ENCODE measurements at regions not wholly inside any gene's neighbourhood (a gene's known extent, or its start where the extent isn't known, plus 50 kb on each side); places are given as distances from the start of the nearest gene placed in this dataset.

DNA sequence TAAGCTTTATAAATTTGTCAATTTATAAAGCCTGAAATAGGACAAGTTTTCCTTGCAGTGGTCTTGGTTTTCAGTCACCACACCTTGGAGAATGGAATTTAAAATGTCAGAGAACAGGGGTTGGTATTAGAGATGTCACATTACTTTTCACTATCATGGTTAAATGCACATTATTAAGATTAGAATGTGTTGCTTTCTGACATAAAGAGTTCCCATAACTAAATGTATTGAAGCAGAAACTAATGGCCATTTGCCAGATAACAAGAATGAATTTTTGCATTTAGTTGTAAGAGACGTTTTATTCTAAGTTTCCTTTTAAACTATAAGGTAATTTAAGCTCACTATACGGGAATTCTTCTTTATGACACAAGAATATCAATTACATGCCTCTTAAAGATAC lies 172.3 kb downstream of the ARL4A start:
- Histone ChIP-seq H3K9me3 (ENCODE audit: control insufficient read depth, low read length) (no peaks in the 10 kb centered on the region), H3K27ac (ENCODE audit: low read depth, low read length, severe bottlenecking) (no peak overlapping the region), H3K4me3 (ENCODE audit: extremely low read depth, insufficient read depth, low read length, poor library complexity, severe bottlenecking) (no peak overlapping the region), H3K4me1 (ENCODE audit: control insufficient read depth, insufficient read depth, low read length, poor library complexity, severe bottlenecking) (no peaks in the 10 kb centered on the region), H3K36me3 (ENCODE audit: control insufficient read depth, insufficient read depth, low read length) (no peaks in the 10 kb centered on the region)
- WGBS, 2 experiments (ENCODE audit: insufficient coverage in 2 of 2), result 80% methylated on average over 1 of the region's 2 CpGs; no CpG with 5 or more reads in 1 of the 2 experiments

DNA sequence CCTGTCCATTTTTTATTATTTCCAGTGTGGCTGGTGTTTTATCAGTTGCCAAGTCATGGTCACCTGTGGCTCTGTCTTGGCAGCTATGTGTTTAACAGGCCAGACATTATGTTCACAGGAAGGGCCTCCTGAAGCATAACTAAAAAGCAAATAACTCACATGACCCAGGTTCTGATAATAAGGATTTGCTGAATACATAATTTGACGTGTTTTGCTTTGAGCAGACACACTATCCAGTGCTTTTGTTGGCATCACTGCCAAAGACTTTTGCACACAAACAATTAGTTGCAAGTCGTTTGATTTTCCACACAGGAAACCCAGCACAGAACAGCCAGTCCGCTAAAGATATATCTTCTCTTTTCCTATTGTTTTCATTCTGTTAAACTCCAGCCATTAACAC lies 173.6 kb downstream of the ARL4A start:
- Histone ChIP-seq H3K4me3 (ENCODE audit: extremely low read depth, insufficient read depth, low read length, poor library complexity, severe bottlenecking) (no peak overlapping the region), H3K36me3 (ENCODE audit: control insufficient read depth, insufficient read depth, low read length) (no peaks in the 10 kb centered on the region), H3K9me3 (ENCODE audit: control insufficient read depth, low read length) (no peaks in the 10 kb centered on the region), H3K27ac (ENCODE audit: low read depth, low read length, severe bottlenecking) (no peak overlapping the region), H3K4me1 (ENCODE audit: control insufficient read depth, insufficient read depth, low read length, poor library complexity, severe bottlenecking) (no peaks in the 10 kb centered on the region)
- WGBS, 2 experiments (ENCODE audit: insufficient coverage in 2 of 2), result 81 to 95% methylated on average over 2 to 3 of the region's 3 CpGs

DNA sequence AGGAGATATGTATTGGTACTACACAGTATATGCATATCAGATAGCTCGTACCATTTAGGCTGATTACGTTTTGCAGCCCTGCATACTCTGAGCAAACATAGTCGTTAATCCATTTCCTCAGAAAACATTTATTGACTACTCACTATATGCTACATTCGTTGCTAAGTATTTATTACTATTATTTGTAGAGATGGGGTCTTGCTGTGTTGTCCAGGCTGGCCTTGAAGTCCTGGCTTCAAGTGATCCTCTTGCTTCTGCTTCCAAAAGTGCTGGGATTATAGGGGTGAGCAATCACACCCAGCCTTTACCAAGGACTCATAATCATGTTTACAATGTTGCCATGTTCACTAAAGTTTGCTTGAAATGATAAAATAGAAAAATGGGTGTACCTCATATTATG lies 174.7 kb downstream of the ARL4A start:
- Histone ChIP-seq H3K4me1 (ENCODE audit: control insufficient read depth, insufficient read depth, low read length, poor library complexity, severe bottlenecking) (no peaks in the 10 kb centered on the region), H3K9me3 (ENCODE audit: control insufficient read depth, low read length) (no peaks in the 10 kb centered on the region), H3K36me3 (ENCODE audit: control insufficient read depth, insufficient read depth, low read length) (no peaks in the 10 kb centered on the region), H3K4me3 (ENCODE audit: extremely low read depth, insufficient read depth, low read length, poor library complexity, severe bottlenecking) (no peak overlapping the region), H3K27ac (ENCODE audit: low read depth, low read length, severe bottlenecking) (no peak overlapping the region)
- WGBS, 2 experiments (ENCODE audit: insufficient coverage in 2 of 2), result 66% methylated on average over 3 of the region's 4 CpGs; no CpG with 5 or more reads in 1 of the 2 experiments

DNA sequence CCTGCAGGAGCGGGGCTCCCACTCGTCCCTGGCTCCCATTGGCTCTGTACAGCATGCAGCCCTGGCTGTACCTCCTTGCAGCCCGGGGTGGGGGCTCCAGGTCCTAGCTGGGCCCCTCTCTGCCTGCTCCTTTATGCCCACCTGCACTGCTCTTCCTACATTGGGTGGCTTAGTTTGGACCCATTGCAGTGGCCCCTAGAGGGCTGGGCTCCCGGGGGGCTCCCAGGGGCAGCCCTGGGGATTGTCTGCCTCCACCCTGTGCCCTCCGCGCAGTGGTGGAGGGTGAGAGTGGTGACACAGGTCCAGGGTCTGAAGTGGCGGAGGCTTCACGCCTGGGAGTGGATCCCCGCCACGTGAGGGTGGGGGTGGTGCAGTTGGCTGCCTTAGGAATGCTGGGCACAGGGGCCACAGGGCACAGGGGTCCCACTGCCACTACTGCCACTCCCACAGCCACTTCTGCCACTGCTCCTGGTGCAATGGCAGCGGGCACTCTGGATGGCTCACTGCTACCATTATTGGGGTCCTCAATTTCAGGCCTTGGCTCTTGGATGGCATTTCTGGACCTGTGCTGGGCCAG lies 177.1 kb downstream of the ARL4A start:
- H3K9me3 ChIP-seq (ENCODE audit: control insufficient read depth, low read length), result no peaks in the 10 kb centered on the region
- no peak overlapping the region for H3K27ac ChIP-seq (ENCODE audit: low read depth, low read length, severe bottlenecking)
- 87 to 94% methylated on average over 8 to 11 of the region's 11 CpGs for WGBS, 2 experiments (ENCODE audit: insufficient coverage in 2 of 2)
- H3K4me3 ChIP-seq (ENCODE audit: extremely low read depth, insufficient read depth, low read length, poor library complexity, severe bottlenecking), result no peak overlapping the region
- H3K36me3 ChIP-seq (ENCODE audit: control insufficient read depth, insufficient read depth, low read length), result no peaks in the 10 kb centered on the region
- H3K4me1 ChIP-seq (ENCODE audit: control insufficient read depth, insufficient read depth, low read length, poor library complexity, severe bottlenecking), result no peaks in the 10 kb centered on the region

DNA sequence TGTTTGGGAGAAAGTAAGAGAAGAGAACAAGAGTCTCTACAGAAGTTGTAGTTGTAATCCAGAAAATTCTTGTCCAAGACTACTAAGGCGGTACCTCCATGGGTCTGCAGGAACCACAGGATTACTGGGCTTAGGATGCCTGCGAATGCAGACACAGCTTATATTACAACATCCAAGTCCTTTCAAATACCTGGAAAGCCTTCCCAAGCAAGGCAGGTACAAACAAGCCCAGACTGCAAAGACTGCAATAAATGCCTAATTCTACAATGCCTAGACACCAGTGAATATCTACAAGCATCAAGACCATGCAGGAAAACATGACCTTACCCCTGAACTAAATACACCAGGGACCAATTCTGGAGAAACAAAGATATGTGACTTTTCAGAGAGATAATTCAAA lies 178.2 kb downstream of the ARL4A start:
- WGBS, 2 experiments (ENCODE audit: insufficient coverage in 2 of 2), result 100% methylated on average over 1 to 2 of the region's 2 CpGs
- Histone ChIP-seq H3K4me3 (ENCODE audit: extremely low read depth, insufficient read depth, low read length, poor library complexity, severe bottlenecking) (no peak overlapping the region), H3K9me3 (ENCODE audit: control insufficient read depth, low read length) (no peaks in the 10 kb centered on the region), H3K4me1 (ENCODE audit: control insufficient read depth, insufficient read depth, low read length, poor library complexity, severe bottlenecking) (no peaks in the 10 kb centered on the region), H3K36me3 (ENCODE audit: control insufficient read depth, insufficient read depth, low read length) (no peaks in the 10 kb centered on the region), H3K27ac (ENCODE audit: low read depth, low read length, severe bottlenecking) (no peak overlapping the region)

DNA sequence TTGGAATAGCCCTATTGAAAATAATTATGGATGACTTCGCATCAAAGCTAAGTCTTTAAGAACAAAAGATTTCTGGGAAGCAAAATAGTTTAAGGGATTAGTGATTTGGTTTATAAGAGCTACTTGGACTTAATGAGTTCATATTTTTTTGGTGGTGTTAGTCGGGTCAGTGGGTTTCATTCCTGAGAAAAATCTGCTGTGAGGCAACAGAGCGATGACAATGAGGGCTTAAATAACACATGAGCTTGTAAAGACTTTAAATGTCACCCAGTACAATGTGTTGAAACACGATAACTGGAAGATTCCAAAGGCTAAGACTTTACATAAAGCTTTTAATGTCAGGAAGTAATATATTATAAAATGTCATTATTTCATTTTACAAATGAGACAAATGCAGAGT lies 178.8 kb downstream of the ARL4A start:
- no peak overlapping the region for H3K27ac ChIP-seq (ENCODE audit: low read depth, low read length, severe bottlenecking)
- H3K4me1 ChIP-seq (ENCODE audit: control insufficient read depth, insufficient read depth, low read length, poor library complexity, severe bottlenecking), result no peaks in the 10 kb centered on the region
- WGBS, 2 experiments (ENCODE audit: insufficient coverage in 2 of 2), result 82 to 92% methylated on average over 1 to 3 of the region's 4 CpGs
- H3K9me3 ChIP-seq (ENCODE audit: control insufficient read depth, low read length), result no peaks in the 10 kb centered on the region
- H3K36me3 ChIP-seq (ENCODE audit: control insufficient read depth, insufficient read depth, low read length), result no peaks in the 10 kb centered on the region
- H3K4me3 ChIP-seq (ENCODE audit: extremely low read depth, insufficient read depth, low read length, poor library complexity, severe bottlenecking), result no peak overlapping the region

DNA sequence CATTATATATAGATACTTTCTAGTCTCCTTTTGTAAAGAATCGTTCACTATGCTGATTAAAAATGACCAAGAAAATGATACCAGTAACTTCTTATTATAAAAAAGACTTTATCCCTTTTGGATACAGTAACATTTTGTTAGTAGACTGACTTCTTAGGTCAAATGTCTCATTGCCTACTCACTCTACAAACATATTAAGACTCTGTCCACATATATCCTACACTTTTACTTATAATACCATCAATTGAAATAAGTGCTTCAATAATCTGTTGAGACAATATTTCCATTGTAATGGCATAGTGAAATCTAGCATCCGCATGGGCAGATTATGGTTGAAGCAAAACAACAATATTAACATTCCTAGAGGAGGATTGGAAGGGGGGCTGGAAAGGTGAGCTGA lies 180.6 kb downstream of the ARL4A start:
- Histone ChIP-seq H3K4me1 (ENCODE audit: control insufficient read depth, insufficient read depth, low read length, poor library complexity, severe bottlenecking) (no peaks in the 10 kb centered on the region), H3K9me3 (ENCODE audit: control insufficient read depth, low read length) (no peaks in the 10 kb centered on the region), H3K36me3 (ENCODE audit: control insufficient read depth, insufficient read depth, low read length) (no peaks in the 10 kb centered on the region), H3K27ac (ENCODE audit: low read depth, low read length, severe bottlenecking) (no peak overlapping the region), H3K4me3 (ENCODE audit: extremely low read depth, insufficient read depth, low read length, poor library complexity, severe bottlenecking) (no peak overlapping the region)
- no CpG with 5 or more reads among the region's 2 CpGs for whole genome bisulfite sequencing, 2 experiments (ENCODE audit: insufficient coverage in 2 of 2)

DNA sequence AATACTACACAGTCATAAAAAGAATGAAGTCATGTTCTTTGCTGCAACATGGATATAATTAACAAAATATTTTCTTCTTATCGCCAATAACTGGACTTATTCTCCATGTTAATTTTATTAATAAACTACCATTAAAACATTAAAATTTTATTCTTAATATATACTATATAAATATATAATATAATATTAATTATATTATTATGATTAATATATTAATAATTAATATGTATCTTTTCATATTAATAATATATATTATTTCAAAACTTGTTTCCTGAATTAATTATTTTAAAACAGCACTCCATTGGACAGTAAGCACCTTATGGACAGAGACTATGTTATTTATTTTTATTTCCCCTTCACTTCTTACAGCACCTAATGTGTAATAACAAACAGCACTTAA lies 182.8 kb downstream of the ARL4A start:
- no peak overlapping the region for H3K4me3 ChIP-seq (ENCODE audit: extremely low read depth, insufficient read depth, low read length, poor library complexity, severe bottlenecking)
- no CpG with 5 or more reads among the region's 1 CpG for WGBS, 2 experiments (ENCODE audit: insufficient coverage in 2 of 2)
- H3K4me1 ChIP-seq (ENCODE audit: control insufficient read depth, insufficient read depth, low read length, poor library complexity, severe bottlenecking), result no peaks in the 10 kb centered on the region
- no peaks in the 10 kb centered on the region for H3K36me3 ChIP-seq (ENCODE audit: control insufficient read depth, insufficient read depth, low read length)
- H3K9me3 ChIP-seq (ENCODE audit: control insufficient read depth, low read length), result no peaks in the 10 kb centered on the region
- H3K27ac ChIP-seq (ENCODE audit: low read depth, low read length, severe bottlenecking), result no peak overlapping the region

DNA sequence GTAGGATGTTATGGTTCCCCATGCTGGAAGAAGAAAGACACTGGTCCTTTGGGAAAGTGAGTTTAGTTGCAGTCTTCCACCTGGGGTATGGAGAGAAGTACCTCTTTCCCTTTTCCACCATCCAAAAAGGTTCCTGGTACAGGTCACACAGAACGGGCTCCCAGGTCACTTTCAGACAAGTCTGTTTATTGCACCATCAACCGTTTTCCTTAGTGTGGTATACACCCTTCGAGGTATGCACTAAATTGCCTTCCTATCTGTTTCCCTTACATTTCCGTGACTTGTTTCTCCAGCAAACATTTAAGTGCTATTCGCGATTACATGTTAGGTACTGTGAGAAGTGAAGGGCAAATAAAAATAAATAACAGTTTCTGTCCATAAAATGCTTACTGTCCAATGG lies 185.1 kb downstream of the ARL4A start:
- H3K27ac ChIP-seq (ENCODE audit: low read depth, low read length, severe bottlenecking), result no peak overlapping the region
- H3K36me3 ChIP-seq (ENCODE audit: control insufficient read depth, insufficient read depth, low read length), result no peaks in the 10 kb centered on the region
- WGBS, 2 experiments (ENCODE audit: insufficient coverage in 2 of 2), result 80 to 83% methylated on average over 3 of the region's 6 CpGs
- H3K4me3 ChIP-seq (ENCODE audit: extremely low read depth, insufficient read depth, low read length, poor library complexity, severe bottlenecking), result no peak overlapping the region
- no peaks in the 10 kb centered on the region for H3K4me1 ChIP-seq (ENCODE audit: control insufficient read depth, insufficient read depth, low read length, poor library complexity, severe bottlenecking)
- no peaks in the 10 kb centered on the region for H3K9me3 ChIP-seq (ENCODE audit: control insufficient read depth, low read length)

DNA sequence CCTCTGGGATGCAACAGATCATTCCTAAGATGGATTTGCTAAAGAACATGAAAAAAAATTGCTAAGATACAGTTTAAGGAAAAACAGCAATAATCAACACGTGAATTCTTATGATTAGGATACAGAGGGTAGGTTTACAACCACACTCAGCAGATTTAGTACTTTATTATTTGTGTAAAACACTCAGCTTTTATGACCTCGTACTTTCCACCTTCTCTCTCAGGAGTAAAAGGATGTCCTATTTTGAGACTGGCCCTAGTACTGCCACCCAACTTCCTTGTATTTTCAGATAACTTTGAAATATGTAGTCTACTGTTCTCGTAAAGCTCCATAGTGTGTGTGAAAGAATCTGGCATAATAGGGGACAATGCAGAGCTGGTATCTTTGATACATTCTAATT lies 186.1 kb downstream of the ARL4A start:
- H3K4me3 ChIP-seq (ENCODE audit: extremely low read depth, insufficient read depth, low read length, poor library complexity, severe bottlenecking), result no peak overlapping the region
- H3K27ac ChIP-seq (ENCODE audit: low read depth, low read length, severe bottlenecking), result no peak overlapping the region
- no CpG with 5 or more reads among the region's 3 CpGs for WGBS, 2 experiments (ENCODE audit: insufficient coverage in 2 of 2)

DNA sequence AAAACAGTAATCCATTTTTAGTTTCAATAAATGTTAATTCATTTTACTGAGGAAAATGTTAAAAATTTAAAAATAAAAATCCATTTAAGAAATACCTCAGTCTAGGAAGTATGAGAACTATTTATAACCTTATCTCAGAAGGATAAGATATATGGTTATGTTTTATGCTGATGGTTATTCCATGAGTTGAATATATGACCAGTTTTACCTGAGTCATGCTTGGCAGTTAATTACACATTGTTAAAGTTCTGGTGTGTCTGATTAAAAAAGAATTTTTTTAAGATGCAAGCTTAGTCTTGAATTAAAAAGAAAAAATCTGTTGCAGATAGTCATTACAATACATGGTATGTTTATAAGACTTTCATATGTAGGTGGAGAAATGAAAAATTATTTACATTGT lies 191.7 kb downstream of the ARL4A start:
- Histone ChIP-seq H3K27ac (ENCODE audit: low read depth, low read length, severe bottlenecking) (no peak overlapping the region), H3K36me3 (ENCODE audit: control insufficient read depth, insufficient read depth, low read length) (no peaks in the 10 kb centered on the region), H3K4me3 (ENCODE audit: extremely low read depth, insufficient read depth, low read length, poor library complexity, severe bottlenecking) (no peak overlapping the region), H3K4me1 (ENCODE audit: control insufficient read depth, insufficient read depth, low read length, poor library complexity, severe bottlenecking) (no peaks in the 10 kb centered on the region), H3K9me3 (ENCODE audit: control insufficient read depth, low read length) (no peaks in the 10 kb centered on the region)

More for the DNA sequence above, 186.1 kb downstream of the ARL4A start:
- H3K4me1 ChIP-seq (ENCODE audit: control insufficient read depth, insufficient read depth, low read length, poor library complexity, severe bottlenecking), result no peaks in the 10 kb centered on the region
- H3K9me3 ChIP-seq (ENCODE audit: control insufficient read depth, low read length), result no peaks in the 10 kb centered on the region
- H3K36me3 ChIP-seq (ENCODE audit: control insufficient read depth, insufficient read depth, low read length), result no peaks in the 10 kb centered on the region
